HUES6 (cell line): ENCODE measurements at regions not wholly inside any gene's neighbourhood (a gene's known extent, or its start where the extent isn't known, plus 50 kb on each side); places are given as distances from the start of the nearest gene placed in this dataset.

Source experiments
- H3K27ac ChIP-seq: 2 replicates; pipeline ENCODE4 v1.7.0; 2013; ENCODE audit warnings: low read depth, mild to moderate bottlenecking, low read length, inconsistent platforms
- H3K27me3 ChIP-seq: 2 replicates; pipeline ENCODE4 v1.6.1; 2013; ENCODE audit warnings: low read length; ENCODE audit not compliant: control insufficient read depth, insufficient read depth
- H3K36me3 ChIP-seq: 2 replicates; pipeline ENCODE4 v1.6.1; 2013; ENCODE audit warnings: low read length; ENCODE audit not compliant: control insufficient read depth, insufficient read depth
- H3K4me1 ChIP-seq: 2 replicates; pipeline ENCODE4 v1.6.1; 2013; ENCODE audit warnings: low read length; ENCODE audit not compliant: control insufficient read depth, insufficient read depth
- H3K4me3 ChIP-seq: 2 replicates; pipeline ENCODE4 v1.5.1; 2013; ENCODE audit warnings: low read depth, low read length
- H3K9ac ChIP-seq: one replicate; pipeline ENCODE4 v1.6.1; 2013; ENCODE audit warnings: mild to moderate bottlenecking, low read length
- H3K9me3 ChIP-seq: 2 replicates; pipeline ENCODE4 v1.6.1; 2013; ENCODE audit warnings: low read depth, low read length; ENCODE audit not compliant: control insufficient read depth, insufficient read depth

- H3K9me3 ChIP-seq: no peaks in the 10 kb centered on the region
- peaks cover 58% of the 10 kb centered on the region for H3K27me3 ChIP-seq
- peaks cover 10% of the 10 kb centered on the region for H3K4me1 ChIP-seq
- peak overlapping the region; percentile 33; the same call in 1 of the 2 replicates for H3K4me3 ChIP-seq
- no peak overlapping the region for H3K27ac ChIP-seq
- H3K9ac ChIP-seq: no peak overlapping the region
- H3K36me3 ChIP-seq: no peaks in the 10 kb centered on the region
Observed at GRCh38 chr12:4858386-4858785, 51.3 kb upstream of the KCNA1 start.

- H3K9ac ChIP-seq: no peak overlapping the region
- no peaks in the 10 kb centered on the region for H3K36me3 ChIP-seq
- H3K9me3 ChIP-seq: no peaks in the 10 kb centered on the region
- H3K27ac ChIP-seq: no peak overlapping the region
- peaks cover 10% of the 10 kb centered on the region for H3K4me1 ChIP-seq
- peaks cover 69% of the 10 kb centered on the region for H3K27me3 ChIP-seq
- no peak overlapping the region for H3K4me3 ChIP-seq
Observed at GRCh38 chr12:4859478-4860210, 50.1 kb upstream of the KCNA1 start.
